Bronchial epithelial cell (primary cell): ENCODE measurements at regions not wholly inside any gene's neighbourhood (a gene's known extent, or its start where the extent isn't known, plus 50 kb on each side); places are given as distances from the start of the nearest gene placed in this dataset.

ENCODE experiments used
- DNase-seq: peaks from one replicate; pipeline ENCODE4 v3.0.0-alpha.2; 2010; ENCODE audit warnings: low read depth
- FAIRE-seq: peaks from 2 replicates; lab custom pipeline; 2011; peaks lifted over from hg19 to GRCh38; lab: Jason Lieb, UNC
- H3K27me3 ChIP-seq: 2 replicates; pipeline ENCODE4 v1.5.1; 2011; ENCODE audit warnings: low read length; ENCODE audit not compliant: control insufficient read depth, insufficient read depth
- H3K36me3 ChIP-seq: 2 replicates; pipeline ENCODE4 v1.5.1; 2011; ENCODE audit warnings: low read length; ENCODE audit not compliant: control insufficient read depth, insufficient read depth
- H3K4me3 ChIP-seq: 2 replicates; pipeline ENCODE4 v1.5.1; 2011; ENCODE audit warnings: mild to moderate bottlenecking, low read depth, low read length, control low read depth
- CTCF ChIP-seq: IDR thresholded peaks from 2 replicates; pipeline ENCODE4 v1.5.1; 2011; ENCODE audit warnings: mild to moderate bottlenecking, moderate library complexity, low read length, control low read depth, inconsistent platforms; ENCODE audit not compliant: insufficient read depth, severe bottlenecking

- Histone ChIP-seq H3K36me3 (no peaks in the 10 kb centered on the region), H3K4me3 (no peak overlapping the region), H3K27me3 (no peaks in the 10 kb centered on the region)
- no peak for TF ChIP-seq CTCF
- DNase-seq = no peak
- FAIRE-seq = no peak
These were observed 164.8 kb upstream of the CDC14C start for GRCh38 chr7:48759431-48760080.

GRCh38 chr7:48760528-48761265 is 163.7 kb upstream of the CDC14C start:
- TF ChIP-seq CTCF = no peak
- Histone ChIP-seq H3K36me3 (no peaks in the 10 kb centered on the region), H3K27me3 (no peaks in the 10 kb centered on the region), H3K4me3 (no peak overlapping the region)
- no peak for FAIRE-seq
- DNase-seq = no peak

GRCh38 chr7:48780862-48781261 is 143.5 kb upstream of the CDC14C start:
- DNase-seq (no peak), FAIRE-seq (no peak)

GRCh38 chr7:48781752-48782151 is 142.6 kb upstream of the CDC14C start:
- no peak overlapping the region for H3K4me3 ChIP-seq
- peak; percentile 3 for DNase-seq
- H3K36me3 ChIP-seq = no peaks in the 10 kb centered on the region
- FAIRE-seq = no peak
- no peak for TF ChIP-seq CTCF
- H3K27me3 ChIP-seq = no peaks in the 10 kb centered on the region

More at GRCh38 chr7:48780862-48781261, 143.5 kb upstream of the CDC14C start:
- Histone ChIP-seq H3K27me3 (no peaks in the 10 kb centered on the region), H3K4me3 (no peak overlapping the region), H3K36me3 (no peaks in the 10 kb centered on the region)
- no peak for TF ChIP-seq CTCF

- DNase-seq = no peak
- FAIRE-seq = no peak
- H3K4me3 ChIP-seq = no peak overlapping the region
- H3K27me3 ChIP-seq = no peaks in the 10 kb centered on the region
- no peak for TF ChIP-seq CTCF
- no peaks in the 10 kb centered on the region for H3K36me3 ChIP-seq
These were observed 141.8 kb upstream of the CDC14C start for GRCh38 chr7:48782511-48782910.
